Right lobe of liver (tissue), 4 donors: ENCODE measurements at regions not wholly inside any gene's neighbourhood (a gene's known extent, or its start where the extent isn't known, plus 50 kb on each side); places are given as distances from the start of the nearest gene placed in this dataset.

ENCODE experiments used
- POLR2A ChIP-seq: fragments of 450-650 bp; IDR thresholded peaks from one replicate; pipeline ENCODE4 v1.6.1; 2017; ENCODE audit warnings: antibody characterized with exemption, mild to moderate bottlenecking
- TF ChIP-seq, protein P1 (sequence below), 4 donors: fragments of 200-600 bp in 3 of 4; fragments of 450-650 bp in 1 of 4; IDR thresholded peaks; one replicate each; pipeline versions ENCODE4 v1.5.1 to v1.8.0; 2016 to 2022; ENCODE audit warnings: antibody characterized with exemption in 4 of 4, mild to moderate bottlenecking in 2 of 4
- donor health status: DM: no; HTN: no; CAD: no.
- donor health status: DM: no; HTN: no; CAD: no.
- donor health status: DM: no; HTN: yes; CAD: no.

DNA sequence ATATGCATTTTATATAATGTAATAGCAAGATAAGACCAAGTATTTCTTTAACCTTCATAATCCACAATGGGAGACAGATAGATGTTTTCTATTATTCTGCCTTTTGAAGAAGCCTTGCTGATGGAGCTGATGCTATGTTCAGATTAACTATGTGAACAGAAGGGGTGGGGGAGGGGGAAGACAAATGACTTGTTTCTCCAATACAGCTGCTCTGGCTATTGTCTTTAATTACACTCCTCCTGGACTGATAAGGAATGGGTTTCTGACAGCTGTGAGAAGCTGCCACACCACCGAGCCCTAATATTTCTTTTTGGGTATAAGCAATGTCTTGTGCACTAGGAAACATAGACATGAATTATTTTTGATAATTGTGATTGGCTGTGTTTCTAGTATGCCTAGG, 62.0 kb downstream of the CAVIN4 start:
- TF ChIP-seq, protein P1, sequence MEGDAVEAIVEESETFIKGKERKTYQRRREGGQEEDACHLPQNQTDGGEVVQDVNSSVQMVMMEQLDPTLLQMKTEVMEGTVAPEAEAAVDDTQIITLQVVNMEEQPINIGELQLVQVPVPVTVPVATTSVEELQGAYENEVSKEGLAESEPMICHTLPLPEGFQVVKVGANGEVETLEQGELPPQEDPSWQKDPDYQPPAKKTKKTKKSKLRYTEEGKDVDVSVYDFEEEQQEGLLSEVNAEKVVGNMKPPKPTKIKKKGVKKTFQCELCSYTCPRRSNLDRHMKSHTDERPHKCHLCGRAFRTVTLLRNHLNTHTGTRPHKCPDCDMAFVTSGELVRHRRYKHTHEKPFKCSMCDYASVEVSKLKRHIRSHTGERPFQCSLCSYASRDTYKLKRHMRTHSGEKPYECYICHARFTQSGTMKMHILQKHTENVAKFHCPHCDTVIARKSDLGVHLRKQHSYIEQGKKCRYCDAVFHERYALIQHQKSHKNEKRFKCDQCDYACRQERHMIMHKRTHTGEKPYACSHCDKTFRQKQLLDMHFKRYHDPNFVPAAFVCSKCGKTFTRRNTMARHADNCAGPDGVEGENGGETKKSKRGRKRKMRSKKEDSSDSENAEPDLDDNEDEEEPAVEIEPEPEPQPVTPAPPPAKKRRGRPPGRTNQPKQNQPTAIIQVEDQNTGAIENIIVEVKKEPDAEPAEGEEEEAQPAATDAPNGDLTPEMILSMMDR (IDR thresholded peaks at IDR 0.05), result no peak
- no peak for TF ChIP-seq POLR2A
